ENCODE measurements at regions not wholly inside any gene's neighbourhood (a gene's known extent, or its start where the extent isn't known, plus 50 kb on each side); places are given as distances from the start of the nearest gene placed in this dataset.

DNA sequence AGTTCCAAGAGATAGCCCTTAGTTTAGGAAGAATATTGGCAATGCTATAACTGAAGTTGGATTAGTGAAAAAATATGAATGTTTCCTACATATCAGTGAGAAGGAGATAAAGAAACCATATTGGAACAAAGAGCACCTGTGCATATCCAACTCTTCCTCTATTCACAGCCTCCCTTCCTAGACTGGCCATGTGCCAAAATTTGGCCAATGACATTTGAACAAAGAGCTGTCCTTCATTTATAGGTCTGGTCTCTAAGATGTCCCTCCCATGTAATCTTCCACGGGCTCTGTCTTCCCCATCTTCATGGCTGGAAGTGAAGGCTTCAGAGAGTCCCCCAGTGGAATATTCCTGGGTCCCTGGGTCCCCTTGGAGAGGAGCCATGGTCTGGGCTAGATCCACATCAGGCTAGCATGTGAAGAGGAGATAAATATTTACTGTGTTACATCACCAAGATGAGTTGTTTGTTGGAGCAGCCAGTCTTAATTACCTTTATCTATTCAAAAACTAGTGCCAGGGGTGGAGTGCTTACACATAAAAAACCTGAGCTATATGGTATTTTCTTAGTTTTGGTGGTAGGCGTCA is 190.0 kb upstream of the S1PR3 start:
- H3K9me3 ChIP-seq (ENCODE audit: control extremely low read depth in 1 of 3, control insufficient read depth in 2 of 3, insufficient read depth in 1 of 3, low read length in 2 of 3), result peaks cover 0 to 4% (median 2%) of the 10 kb centered on the region in 3 donors
- POLR2A ChIA-PET, result no interaction called here
- H3K9me3 Mint-ChIP-seq (ENCODE audit: insufficient read depth), result peaks cover 2% of the 10 kb centered on the region

GRCh38 chr9:88802533-88802932 is 188.7 kb upstream of the S1PR3 start:
- H3K4me2 ChIP-seq (replicated peaks; ENCODE audit: low read depth, low read length, poor library complexity, severe bottlenecking), result no peak overlapping the region
- CTCF ChIA-PET, result no interaction called here
- TF ChIP-seq, protein P1, sequence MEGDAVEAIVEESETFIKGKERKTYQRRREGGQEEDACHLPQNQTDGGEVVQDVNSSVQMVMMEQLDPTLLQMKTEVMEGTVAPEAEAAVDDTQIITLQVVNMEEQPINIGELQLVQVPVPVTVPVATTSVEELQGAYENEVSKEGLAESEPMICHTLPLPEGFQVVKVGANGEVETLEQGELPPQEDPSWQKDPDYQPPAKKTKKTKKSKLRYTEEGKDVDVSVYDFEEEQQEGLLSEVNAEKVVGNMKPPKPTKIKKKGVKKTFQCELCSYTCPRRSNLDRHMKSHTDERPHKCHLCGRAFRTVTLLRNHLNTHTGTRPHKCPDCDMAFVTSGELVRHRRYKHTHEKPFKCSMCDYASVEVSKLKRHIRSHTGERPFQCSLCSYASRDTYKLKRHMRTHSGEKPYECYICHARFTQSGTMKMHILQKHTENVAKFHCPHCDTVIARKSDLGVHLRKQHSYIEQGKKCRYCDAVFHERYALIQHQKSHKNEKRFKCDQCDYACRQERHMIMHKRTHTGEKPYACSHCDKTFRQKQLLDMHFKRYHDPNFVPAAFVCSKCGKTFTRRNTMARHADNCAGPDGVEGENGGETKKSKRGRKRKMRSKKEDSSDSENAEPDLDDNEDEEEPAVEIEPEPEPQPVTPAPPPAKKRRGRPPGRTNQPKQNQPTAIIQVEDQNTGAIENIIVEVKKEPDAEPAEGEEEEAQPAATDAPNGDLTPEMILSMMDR (IDR thresholded peaks at IDR 0.05), result no peak
- no peak for TF ChIP-seq EZH2 (IDR thresholded peaks at IDR 0.05; ENCODE audit: borderline replicate concordance, insufficient read depth, low read depth, low read length, poor library complexity, severe bottlenecking)
- WGBS (ENCODE audit: insufficient coverage), result 63% methylated on average over 3 of the region's 5 CpGs
- no peak overlapping the region for H3K27ac Mint-ChIP-seq
- H2AFZ ChIP-seq (ENCODE audit: insufficient read depth, low read depth, low read length, poor library complexity, severe bottlenecking), result no peak overlapping the region
- no peak overlapping the region for H3K27ac ChIP-seq (ENCODE audit: low read length in 2 of 2)
- H4K20me1 ChIP-seq (ENCODE audit: control insufficient read depth, insufficient read depth, low read length, poor library complexity, severe bottlenecking), result no peaks in the 10 kb centered on the region
- peaks cover 37% of the 10 kb centered on the region for H3K27me3 Mint-ChIP-seq
- H3K4me1 Mint-ChIP-seq, result peaks cover 13% of the 10 kb centered on the region
- no peaks in the 10 kb centered on the region for H3K9me3 Mint-ChIP-seq (ENCODE audit: insufficient read depth)
- H3K4me1 ChIP-seq (ENCODE audit: control insufficient read depth in 2 of 2, insufficient read depth in 2 of 2, low read length in 2 of 2), result peaks cover 7 to 8% of the 10 kb centered on the region in 2 donors
- H3K4me3 ChIP-seq (ENCODE audit: control extremely low read depth in 1 of 5, extremely low read depth in 1 of 5, insufficient read depth in 1 of 5, low read depth in 2 of 5, low read length in 4 of 5), result no peak overlapping the region
- H3K36me3 ChIP-seq (replicated peaks in 1 of 2; ENCODE audit: control extremely low read depth in 1 of 2, control insufficient read depth in 1 of 2, extremely low read depth in 1 of 2, insufficient read depth in 2 of 2, low read length in 1 of 2), result no peaks in the 10 kb centered on the region
- peaks cover 0 to 10% (median 9%) of the 10 kb centered on the region in 4 experiments for H3K27me3 ChIP-seq (replicated peaks in 1 of 4; ENCODE audit: control extremely low read depth in 1 of 4, control insufficient read depth in 3 of 4, insufficient read depth in 4 of 4, low read length in 3 of 4)
- no peak overlapping the region for H3K4me3 Mint-ChIP-seq
- intact Hi-C loops (cut with micrococcal nuclease), result no loop called here
- H3K79me2 ChIP-seq (ENCODE audit: control insufficient read depth, insufficient read depth, low read length), result no peaks in the 10 kb centered on the region
- DNase-seq (no peak), ATAC-seq (ENCODE audit: low read depth) (no peak)
- peaks cover 0 to 4% (median 0%) of the 10 kb centered on the region in 3 donors for H3K9me3 ChIP-seq (ENCODE audit: control extremely low read depth in 1 of 3, control insufficient read depth in 2 of 3, insufficient read depth in 1 of 3, low read length in 2 of 3)
- H3K9ac ChIP-seq (ENCODE audit: low read length), result no peak overlapping the region
- POLR2A ChIA-PET, result no interaction called here

More for the DNA sequence above, 190.0 kb upstream of the S1PR3 start:
- H3K27me3 Mint-ChIP-seq, result peaks cover 33% of the 10 kb centered on the region
- Histone ChIP-seq H2AFZ (ENCODE audit: insufficient read depth, low read depth, low read length, poor library complexity, severe bottlenecking) (no peak overlapping the region), H3K27me3 (replicated peaks in 1 of 4; ENCODE audit: control extremely low read depth in 1 of 4, control insufficient read depth in 3 of 4, insufficient read depth in 4 of 4, low read length in 3 of 4) (peaks cover 0 to 10% (median 8%) of the 10 kb centered on the region in 4 experiments), H3K9ac (ENCODE audit: low read length) (no peak overlapping the region), H3K4me2 (replicated peaks; ENCODE audit: low read depth, low read length, poor library complexity, severe bottlenecking) (no peak overlapping the region), H4K20me1 (ENCODE audit: control insufficient read depth, insufficient read depth, low read length, poor library complexity, severe bottlenecking) (no peaks in the 10 kb centered on the region), H3K4me1 (ENCODE audit: control insufficient read depth in 2 of 2, insufficient read depth in 2 of 2, low read length in 2 of 2) (peaks cover 7 to 8% of the 10 kb centered on the region in 2 donors), H3K4me3 (ENCODE audit: control extremely low read depth in 1 of 5, extremely low read depth in 1 of 5, insufficient read depth in 1 of 5, low read depth in 2 of 5, low read length in 4 of 5) (no peak overlapping the region), H3K27ac (ENCODE audit: low read length in 2 of 2) (no peak overlapping the region), H3K36me3 (replicated peaks in 1 of 2; ENCODE audit: control extremely low read depth in 1 of 2, control insufficient read depth in 1 of 2, extremely low read depth in 1 of 2, insufficient read depth in 2 of 2, low read length in 1 of 2) (no peaks in the 10 kb centered on the region), H3K79me2 (ENCODE audit: control insufficient read depth, insufficient read depth, low read length) (no peaks in the 10 kb centered on the region)
- CTCF ChIA-PET, result no interaction called here
- TF ChIP-seq, protein P1 (IDR thresholded peaks at IDR 0.05), result no peak
- no peak for TF ChIP-seq EZH2 (IDR thresholded peaks at IDR 0.05; ENCODE audit: borderline replicate concordance, insufficient read depth, low read depth, low read length, poor library complexity, severe bottlenecking)
- peaks cover 13% of the 10 kb centered on the region for H3K4me1 Mint-ChIP-seq
- WGBS (ENCODE audit: insufficient coverage), result 100% methylated on average over 2 of the region's 2 CpGs
- ATAC-seq (ENCODE audit: low read depth) (no peak), DNase-seq (no peak)
- H3K27ac Mint-ChIP-seq, result no peak overlapping the region
- H3K4me3 Mint-ChIP-seq, result no peak overlapping the region
- intact Hi-C loops (cut with micrococcal nuclease), result no loop called here

All from B cell (primary cell).